AG09319 (cell line): ENCODE measurements at regions not wholly inside any gene's neighbourhood (a gene's known extent, or its start where the extent isn't known, plus 50 kb on each side); places are given as distances from the start of the nearest gene placed in this dataset.

ENCODE experiments used
- DNase-seq: peaks from one replicate; pipeline ENCODE4 v3.0.0-alpha.2; 2010; ENCODE audit warnings: low read depth; ENCODE audit errors: extremely low read depth
- CTCF ChIP-seq: IDR thresholded peaks from 2 replicates; pipeline ENCODE4 v1.5.1; 2011; ENCODE audit warnings: low read depth, mild to moderate bottlenecking, inconsistent platforms, low read length, moderate library complexity

GRCh38 chr6:90403489-90404381 lies 107.1 kb upstream of the BACH2 start:
- DNase-seq: no peak
- no peak for TF ChIP-seq CTCF

- no peak for DNase-seq
- no peak for TF ChIP-seq CTCF
Measured at GRCh38 chr6:90402831-90403192, 106.2 kb upstream of the BACH2 start.

GRCh38 chr6:90401933-90402830 lies 105.5 kb upstream of the BACH2 start:
- no peak for DNase-seq
- no peak for TF ChIP-seq CTCF

- no peak for DNase-seq
- TF ChIP-seq CTCF: no peak
Measured at GRCh38 chr6:90399970-90400369, 103.3 kb upstream of the BACH2 start.

- no peak for TF ChIP-seq CTCF
- no peak for DNase-seq
Measured at GRCh38 chr6:90397929-90398674, 101.5 kb upstream of the BACH2 start.

GRCh38 chr6:90397047-90397446 lies 100.4 kb upstream of the BACH2 start:
- TF ChIP-seq CTCF: no peak
- DNase-seq: no peak
